MM.1S (cell line): ENCODE measurements at regions not wholly inside any gene's neighbourhood (a gene's known extent, or its start where the extent isn't known, plus 50 kb on each side); places are given as distances from the start of the nearest gene placed in this dataset.

Experiments used
- DNase-seq: peaks from one replicate; pipeline ENCODE4 v3.0.0-alpha.2; 2015
- H2AFZ ChIP-seq: fragments of 300-600 bp; sonication (generic); 2 replicates; pipeline ENCODE4 v1.6.0; 2016; ENCODE audit warnings: antibody characterized with exemption, low read length
- H3F3A ChIP-seq: fragments of 300-600 bp; sonication (generic); 2 replicates; pipeline ENCODE4 v1.6.1; 2016; ENCODE audit warnings: mild to moderate bottlenecking, antibody characterized with exemption, low read length, moderate library complexity, mixed read lengths; ENCODE audit not compliant: insufficient read depth
- H3K27ac ChIP-seq: fragments of 300-600 bp; sonication (generic); 2 replicates; pipeline ENCODE4 v1.5.1; 2016; ENCODE audit warnings: mild to moderate bottlenecking, low read length
- H3K27me3 ChIP-seq: fragments of 300-600 bp; sonication (generic); replicated peaks from 2 replicates; pipeline ENCODE4 v1.6.0; 2016; ENCODE audit warnings: low read length; ENCODE audit not compliant: insufficient read depth
- H3K36me3 ChIP-seq: fragments of 300-600 bp; sonication (generic); replicated peaks from 2 replicates; pipeline ENCODE4 v1.6.1; 2016; ENCODE audit warnings: mild to moderate bottlenecking, low read length, mixed read lengths; ENCODE audit not compliant: insufficient read depth
- H3K4me1 ChIP-seq: fragments of 300-600 bp; sonication (generic); 2 replicates; pipeline ENCODE4 v1.6.1; 2016; ENCODE audit warnings: low read length, mixed read lengths
- H3K4me2 ChIP-seq: fragments of 300-600 bp; sonication (generic); 2 replicates; pipeline ENCODE4 v1.6.0; 2016; ENCODE audit warnings: low read depth, low read length
- H3K4me3 ChIP-seq: fragments of 300-600 bp; sonication (generic); 2 replicates; pipeline ENCODE4 v1.5.1; 2016; ENCODE audit warnings: low read length, mixed read lengths
- H3K79me2 ChIP-seq: fragments of 300-600 bp; sonication (generic); 2 replicates; pipeline ENCODE4 v1.6.1; 2016; ENCODE audit warnings: mixed run types, low read length, mixed read lengths
- H3K9ac ChIP-seq: fragments of 300-600 bp; sonication (generic); 2 replicates; pipeline ENCODE4 v1.6.1; 2016; ENCODE audit warnings: low read length, mixed read lengths
- H3K9me2 ChIP-seq: fragments of 300-600 bp; sonication (generic); replicated peaks from 2 replicates; pipeline ENCODE4 v1.6.1; 2016; ENCODE audit warnings: mild to moderate bottlenecking, low read length, mixed read lengths; ENCODE audit not compliant: insufficient read depth
- H3K9me3 ChIP-seq: fragments of 300-600 bp; sonication (generic); replicated peaks from 2 replicates; pipeline ENCODE4 v1.6.1; 2016; ENCODE audit warnings: mild to moderate bottlenecking, low read length, mixed read lengths; ENCODE audit not compliant: insufficient read depth
- H4K20me1 ChIP-seq: fragments of 300-600 bp; sonication (generic); 2 replicates; pipeline ENCODE4 v1.6.1; 2016; ENCODE audit warnings: mild to moderate bottlenecking, low read length, moderate library complexity, mixed read lengths; ENCODE audit not compliant: insufficient read depth
- EZH2 ChIP-seq: fragments of 300-600 bp; sonication (generic); optimal IDR thresholded peaks from 2 replicates; pipeline ENCODE3; 2017; ENCODE audit warnings: low read depth, mild to moderate bottlenecking, antibody characterized with exemption, low read length, mixed read lengths
- EZH2phosphoT487 ChIP-seq: fragments of 300-600 bp; sonication (generic); IDR thresholded peaks from 2 replicates; pipeline ENCODE4 v1.6.1; 2018; ENCODE audit warnings: antibody characterized with exemption, low read length
- TF ChIP-seq, protein P1 (sequence below): fragments of 300-600 bp; sonication (generic); IDR thresholded peaks from 2 replicates; pipeline ENCODE4 v1.5.1; 2016; ENCODE audit warnings: antibody characterized with exemption, low read length, mixed read lengths

- no peak for DNase-seq
- H3K9ac ChIP-seq: no peak overlapping the region
- no peak overlapping the region for H2AFZ ChIP-seq
- no peaks in the 10 kb centered on the region for H3K9me3 ChIP-seq
- H3K27me3 ChIP-seq: peaks cover 20% of the 10 kb centered on the region
- no peaks in the 10 kb centered on the region for H3K36me3 ChIP-seq
- H3K4me3 ChIP-seq: no peak overlapping the region
- H3K4me2 ChIP-seq: no peak overlapping the region
- H3K9me2 ChIP-seq: no peaks in the 10 kb centered on the region
- H3K27ac ChIP-seq: no peak overlapping the region
- no peaks in the 10 kb centered on the region for H3K4me1 ChIP-seq
- TF ChIP-seq EZH2phosphoT487: no peak
- no peak for TF ChIP-seq EZH2
- TF ChIP-seq, protein P1, sequence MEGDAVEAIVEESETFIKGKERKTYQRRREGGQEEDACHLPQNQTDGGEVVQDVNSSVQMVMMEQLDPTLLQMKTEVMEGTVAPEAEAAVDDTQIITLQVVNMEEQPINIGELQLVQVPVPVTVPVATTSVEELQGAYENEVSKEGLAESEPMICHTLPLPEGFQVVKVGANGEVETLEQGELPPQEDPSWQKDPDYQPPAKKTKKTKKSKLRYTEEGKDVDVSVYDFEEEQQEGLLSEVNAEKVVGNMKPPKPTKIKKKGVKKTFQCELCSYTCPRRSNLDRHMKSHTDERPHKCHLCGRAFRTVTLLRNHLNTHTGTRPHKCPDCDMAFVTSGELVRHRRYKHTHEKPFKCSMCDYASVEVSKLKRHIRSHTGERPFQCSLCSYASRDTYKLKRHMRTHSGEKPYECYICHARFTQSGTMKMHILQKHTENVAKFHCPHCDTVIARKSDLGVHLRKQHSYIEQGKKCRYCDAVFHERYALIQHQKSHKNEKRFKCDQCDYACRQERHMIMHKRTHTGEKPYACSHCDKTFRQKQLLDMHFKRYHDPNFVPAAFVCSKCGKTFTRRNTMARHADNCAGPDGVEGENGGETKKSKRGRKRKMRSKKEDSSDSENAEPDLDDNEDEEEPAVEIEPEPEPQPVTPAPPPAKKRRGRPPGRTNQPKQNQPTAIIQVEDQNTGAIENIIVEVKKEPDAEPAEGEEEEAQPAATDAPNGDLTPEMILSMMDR: no peak
- H4K20me1 ChIP-seq: no peaks in the 10 kb centered on the region
- no peaks in the 10 kb centered on the region for H3K79me2 ChIP-seq
- no peaks in the 10 kb centered on the region for H3F3A ChIP-seq
Observed at GRCh38 chr15:94083467-94084052, 147.8 kb upstream of the MCTP2 start.

GRCh38 chr15:94081829-94082228 is 149.5 kb upstream of the MCTP2 start:
- TF ChIP-seq, protein P1: no peak
- TF ChIP-seq EZH2phosphoT487 (no peak), EZH2 (no peak)
- Histone ChIP-seq H3K9me2 (no peaks in the 10 kb centered on the region), H4K20me1 (no peaks in the 10 kb centered on the region), H3K4me3 (no peak overlapping the region), H3K27ac (no peak overlapping the region), H3K79me2 (no peaks in the 10 kb centered on the region), H3K36me3 (no peaks in the 10 kb centered on the region), H3K9me3 (no peaks in the 10 kb centered on the region), H3F3A (no peaks in the 10 kb centered on the region), H3K4me2 (no peak overlapping the region), H3K27me3 (peaks cover 20% of the 10 kb centered on the region), H2AFZ (no peak overlapping the region), H3K9ac (no peak overlapping the region), H3K4me1 (no peaks in the 10 kb centered on the region)
- DNase-seq: no peak

GRCh38 chr15:94080989-94081605 is 150.3 kb upstream of the MCTP2 start:
- Histone ChIP-seq H3K27ac (no peak overlapping the region), H3K9me3 (no peaks in the 10 kb centered on the region), H3K36me3 (no peaks in the 10 kb centered on the region), H3K27me3 (peaks cover 20% of the 10 kb centered on the region), H3F3A (no peaks in the 10 kb centered on the region), H4K20me1 (no peaks in the 10 kb centered on the region), H3K9ac (no peak overlapping the region), H3K4me1 (no peaks in the 10 kb centered on the region), H3K4me3 (no peak overlapping the region), H2AFZ (no peak overlapping the region), H3K79me2 (no peaks in the 10 kb centered on the region), H3K4me2 (no peak overlapping the region), H3K9me2 (no peaks in the 10 kb centered on the region)
- DNase-seq: no peak
- TF ChIP-seq, protein P1: no peak
- TF ChIP-seq EZH2: no peak
- TF ChIP-seq EZH2phosphoT487: no peak
